ENCODE measurements at regions not wholly inside any gene's neighbourhood (a gene's known extent, or its start where the extent isn't known, plus 50 kb on each side); places are given as distances from the start of the nearest gene placed in this dataset.
"Not testable (repeated sequence)": the region's sequence is repeated elsewhere in the genome, so short reads cannot be mapped to it uniquely, and the experiment has no call there.

GRCh38 chr10:125553091-125553490, 129.9 kb downstream of the TEX36 start:
- no peak for DNase-seq

- DNase-seq, result no peak
These were observed 131.7 kb downstream of the TEX36 start for GRCh38 chr10:125551247-125551646.

DNA sequence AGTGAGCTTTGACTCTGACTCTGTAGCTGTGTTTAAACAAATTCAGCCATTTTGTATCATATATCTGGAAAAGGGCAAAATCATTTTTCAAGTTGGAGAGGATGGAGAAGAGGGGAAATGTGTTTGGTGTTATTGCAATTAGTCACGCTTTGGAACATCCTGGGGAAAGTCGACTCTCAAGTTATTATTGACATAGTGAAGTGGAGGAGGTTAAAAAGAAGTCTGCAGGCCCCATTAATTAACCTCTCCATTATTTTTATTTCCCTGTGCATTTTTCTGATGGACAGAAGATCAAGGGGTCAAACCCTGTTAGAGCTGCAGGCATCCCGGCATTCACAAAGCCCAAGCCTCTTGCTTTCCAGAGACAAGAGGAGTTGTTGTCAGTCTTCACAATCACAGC, 132.6 kb downstream of the TEX36 start:
- DNase-seq, result no peak

DNA sequence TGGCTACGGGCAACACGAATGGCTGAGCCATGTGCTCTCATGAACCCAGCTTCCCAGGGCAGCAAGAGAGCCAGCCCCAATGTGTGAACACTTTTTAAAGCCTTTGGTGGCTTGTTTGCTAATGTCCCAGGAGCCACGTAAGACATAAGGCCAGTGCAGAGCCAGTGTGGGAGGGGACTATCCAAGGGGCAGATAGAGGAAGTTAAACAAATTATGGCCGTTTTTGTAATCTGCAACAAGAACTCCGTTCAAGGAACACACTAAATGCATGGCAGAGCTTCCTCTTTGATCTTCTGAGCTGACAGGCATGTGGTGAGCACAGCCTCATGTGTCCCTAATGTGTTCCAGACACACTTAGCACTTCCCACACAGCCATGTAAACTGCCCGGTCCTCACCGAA, 133.3 kb downstream of the TEX36 start:
- DNase-seq, result no peak

GRCh38 chr10:125548878-125549277, 134.1 kb downstream of the TEX36 start:
- DNase-seq, result no peak

DNA sequence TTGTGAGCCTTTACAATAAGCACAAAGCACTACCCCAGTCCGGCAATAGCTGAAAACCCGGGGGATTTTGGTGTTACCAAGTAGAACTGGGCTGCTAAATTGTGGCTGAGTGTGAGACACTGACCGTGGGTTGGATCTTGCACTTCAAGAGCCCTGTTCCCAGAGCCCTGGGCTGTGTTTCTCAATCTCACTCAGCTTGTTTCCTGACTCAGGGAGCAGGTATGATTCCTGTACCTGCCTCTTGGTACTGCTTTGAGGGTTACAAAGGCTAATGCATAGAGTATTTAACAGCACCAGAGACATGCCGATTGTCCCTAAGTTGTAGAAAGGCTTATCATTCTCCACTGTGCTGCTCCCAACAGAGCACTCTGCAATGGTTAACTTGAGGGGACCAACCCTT, 134.6 kb downstream of the TEX36 start:
- no peak for DNase-seq

DNA sequence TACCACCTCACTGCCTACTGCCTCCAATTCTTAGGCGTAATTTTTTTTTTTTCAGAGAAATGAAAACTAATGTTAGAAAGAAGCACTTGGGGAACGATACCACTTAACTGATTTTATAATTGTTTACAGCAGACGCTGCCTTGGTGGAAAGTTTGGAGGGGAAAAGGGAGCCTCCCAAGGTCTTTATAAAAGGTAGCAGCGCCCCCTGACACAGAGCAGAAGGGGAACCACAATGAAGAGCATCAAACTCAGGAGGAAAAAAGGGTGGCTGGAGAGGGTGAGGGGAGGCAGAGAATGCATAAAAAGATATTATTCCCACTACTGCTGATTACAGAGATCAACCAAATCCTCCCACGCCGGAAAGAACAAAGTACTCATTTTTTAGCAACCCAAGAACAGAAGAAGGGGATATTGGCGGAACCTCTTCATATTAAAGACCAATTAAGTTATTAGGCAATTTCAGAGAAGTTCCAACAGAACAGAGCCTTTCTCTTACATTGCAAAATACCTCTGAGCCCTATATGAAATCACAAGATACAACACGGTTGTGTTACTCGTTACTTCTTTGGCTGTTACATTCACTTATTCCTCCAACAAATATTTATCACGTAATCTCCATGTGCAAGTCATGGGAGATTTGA, 135.8 kb downstream of the TEX36 start:
- no peak for DNase-seq

- DNase-seq, result no peak
These were observed 139.2 kb downstream of the TEX36 start for GRCh38 chr10:125543796-125544195.

GRCh38 chr10:125538947-125539731, 143.8 kb downstream of the TEX36 start:
- no peak for DNase-seq

- no peak for DNase-seq
These were observed 146.7 kb downstream of the TEX36 start for GRCh38 chr10:125536236-125536635.

- no peak for DNase-seq
These were observed 147.4 kb downstream of the TEX36 start for GRCh38 chr10:125535559-125535958.

DNA sequence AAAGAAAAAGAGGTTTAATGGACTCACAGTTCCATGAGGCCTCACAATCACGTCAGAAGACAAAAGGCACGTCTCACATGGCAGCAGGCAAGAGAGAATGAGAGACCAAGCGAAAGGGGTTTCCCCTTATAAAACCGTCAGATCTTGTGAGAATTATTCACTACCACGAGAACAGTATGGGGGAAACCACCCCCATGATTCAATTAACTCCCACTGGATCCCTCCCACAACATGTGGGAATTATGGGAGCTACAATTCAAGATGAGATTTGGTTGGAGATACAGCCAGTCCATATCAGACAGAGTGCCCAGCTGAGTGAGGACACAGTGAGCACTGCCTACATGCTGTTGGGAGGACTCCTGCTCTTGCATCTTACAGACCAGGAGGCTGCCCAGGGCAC, 148.4 kb downstream of the TEX36 start:
- DNase-seq, result no peak

- no peak for DNase-seq
These were observed 149.1 kb downstream of the TEX36 start for GRCh38 chr10:125533866-125534265.

GRCh38 chr10:125531465-125531864, 151.5 kb downstream of the TEX36 start:
- no peak for DNase-seq

DNA sequence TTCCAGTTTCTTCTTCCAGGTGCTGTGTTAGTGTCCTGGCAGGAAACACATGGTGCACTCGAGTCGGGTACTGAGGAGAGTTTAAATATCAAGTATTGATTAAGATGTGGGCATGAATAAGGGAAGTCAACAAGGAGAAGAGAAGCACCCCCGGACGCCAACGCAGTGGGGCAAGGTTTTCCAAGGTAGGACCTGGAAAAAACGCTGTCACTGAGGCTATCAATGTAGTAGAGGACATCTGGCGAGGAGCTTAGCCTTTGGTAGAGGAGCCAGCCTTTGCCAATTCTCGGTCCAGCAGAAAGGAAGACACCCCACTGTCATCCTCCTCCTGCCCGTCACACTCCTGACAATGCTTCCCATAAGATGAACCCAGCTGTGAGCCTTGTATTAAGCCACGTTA, 159.6 kb downstream of the TEX36 start:
- DNase-seq, result no peak

GRCh38 chr10:125521721-125522680, 161.0 kb downstream of the TEX36 start:
- no peak for DNase-seq

GRCh38 chr10:125520968-125521367, 162.0 kb downstream of the TEX36 start:
- no peak for DNase-seq

- not testable (repeated sequence) for DNase-seq
These were observed 164.6 kb downstream of the TEX36 start for GRCh38 chr10:125518397-125518796.

- no peak for DNase-seq
These were observed 167.4 kb downstream of the TEX36 start for GRCh38 chr10:125515571-125515970.

GRCh38 chr10:125514206-125515162, 168.5 kb downstream of the TEX36 start:
- DNase-seq, result peak; percentile 3

DNA sequence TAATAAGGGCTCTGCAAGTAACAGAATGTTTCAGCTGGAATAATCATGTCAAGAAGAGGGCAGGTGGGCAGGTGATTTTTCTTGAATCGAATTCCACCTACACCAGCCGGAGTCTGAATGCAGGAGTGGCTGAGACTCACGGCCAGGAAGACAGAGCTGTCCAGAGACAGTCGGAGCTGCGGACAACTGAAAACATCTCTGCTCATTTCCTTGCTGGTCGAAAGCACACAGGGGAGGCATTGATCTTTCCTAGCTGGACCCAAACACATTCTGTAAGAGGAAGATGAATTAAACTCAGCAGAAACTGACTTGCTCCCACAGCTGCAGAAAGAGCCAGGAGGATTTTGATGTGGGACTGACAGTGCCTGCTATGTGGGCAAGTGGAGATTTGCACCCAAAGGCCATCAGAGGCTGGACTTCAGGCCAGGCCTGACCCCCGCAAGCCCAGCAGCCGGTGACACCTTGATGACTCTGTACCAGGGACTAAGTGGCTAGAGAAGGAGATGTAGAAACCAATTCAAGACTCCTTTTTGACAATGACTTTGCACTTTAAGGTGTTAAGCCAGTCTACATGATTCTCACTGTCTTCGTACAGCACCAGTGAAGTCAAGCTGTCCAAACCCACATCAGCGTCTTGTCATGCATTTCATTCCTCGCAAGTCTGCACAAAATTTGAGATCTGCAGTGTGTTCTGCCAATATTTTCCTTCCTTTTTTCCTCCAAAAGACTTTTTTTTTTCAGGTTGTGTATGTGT, 169.4 kb downstream of the TEX36 start:
- DNase-seq, result no peak
